ENCODE measurements at regions not wholly inside any gene's neighbourhood (a gene's known extent, or its start where the extent isn't known, plus 50 kb on each side); places are given as distances from the start of the nearest gene placed in this dataset.
"Not testable (repeated sequence)": the region's sequence is repeated elsewhere in the genome, so short reads cannot be mapped to it uniquely, and the experiment has no call there.

GRCh38 chr14:105883066-105884005, 357.0 kb downstream of the TMEM121 start:
- H3K4me1 ChIP-seq: no peaks in the 10 kb centered on the region
- no peak overlapping the region for H3K27ac ChIP-seq
- no peak for TF ChIP-seq CTCF (IDR thresholded peaks at IDR 0.05)
- TF ChIP-seq POLR2A (IDR thresholded peaks at IDR 0.05): no peak
- H3K36me3 ChIP-seq: no peaks in the 10 kb centered on the region
- intact Hi-C loops (cut with DNase I): no loop called here
- no peaks in the 10 kb centered on the region for H3K9me3 ChIP-seq
- H3K27me3 ChIP-seq: no peaks in the 10 kb centered on the region
- DNase-seq: no peak
- H3K4me3 ChIP-seq (replicated peaks in 1 of 3): no peak overlapping the region
- WGBS, 2 donors: 85 to 86% methylated on average over 8 to 14 of the region's 17 CpGs

- H3K27me3 ChIP-seq; intact Hi-C loops (cut with DNase I); H3K36me3 ChIP-seq; H3K4me1 ChIP-seq; H3K9me3 ChIP-seq; DNase-seq; H3K27ac ChIP-seq; H3K4me3 ChIP-seq (replicated peaks in 1 of 3): not testable (repeated sequence)
- WGBS, 2 donors: 49 to 81% methylated on average over 6 to 7 of the region's 17 CpGs
Observed at GRCh38 chr14:105884192-105884807, 357.9 kb downstream of the TMEM121 start.

DNA sequence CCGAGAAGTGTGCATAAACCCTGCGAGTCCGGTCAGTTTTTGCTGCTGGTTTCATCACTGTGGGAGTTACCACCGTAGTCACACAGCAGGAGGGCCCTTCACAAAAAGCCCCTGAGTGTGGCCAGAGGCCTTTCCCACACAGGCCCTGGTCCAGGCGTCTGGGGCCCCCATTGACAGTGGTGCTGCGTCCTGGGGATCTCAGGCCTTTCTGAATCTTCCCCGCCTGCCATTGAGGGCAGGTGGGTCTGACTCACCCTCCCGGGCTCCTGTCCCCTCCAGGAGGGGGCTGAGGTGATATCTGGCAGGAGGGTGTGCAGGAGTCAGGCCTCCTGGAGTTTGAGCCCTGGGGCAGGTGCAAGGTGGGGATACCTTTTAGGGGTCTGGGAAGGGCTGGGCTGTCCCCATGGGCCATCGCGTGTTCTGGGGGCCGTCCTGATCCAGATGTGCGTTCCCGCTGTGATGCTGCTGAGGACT, 358.5 kb downstream of the TMEM121 start:
- Histone ChIP-seq H3K27ac (no peak overlapping the region), H3K36me3 (no peaks in the 10 kb centered on the region), H3K27me3 (no peaks in the 10 kb centered on the region), H3K4me1 (no peaks in the 10 kb centered on the region), H3K9me3 (no peaks in the 10 kb centered on the region), H3K4me3 (replicated peaks in 1 of 3) (no peak overlapping the region)
- TF ChIP-seq CTCF (IDR thresholded peaks at IDR 0.05) (no peak), POLR2A (IDR thresholded peaks at IDR 0.05) (no peak)
- intact Hi-C loops (cut with DNase I): no loop called here
- 77 to 85% methylated on average over 10 to 12 of the region's 13 CpGs for WGBS, 2 donors
- DNase-seq: no peak

- Histone ChIP-seq H3K27ac (no peak overlapping the region), H3K27me3 (no peaks in the 10 kb centered on the region), H3K4me1 (no peaks in the 10 kb centered on the region), H3K36me3 (no peaks in the 10 kb centered on the region), H3K4me3 (replicated peaks in 1 of 3) (no peak overlapping the region), H3K9me3 (no peaks in the 10 kb centered on the region)
- WGBS, 2 donors: 87 to 89% methylated on average over 20 to 21 of the region's 23 CpGs
- intact Hi-C loops (cut with DNase I): no loop called here
- no peak for TF ChIP-seq POLR2A (IDR thresholded peaks at IDR 0.05)
- no peak for TF ChIP-seq CTCF (IDR thresholded peaks at IDR 0.05)
- DNase-seq: no peak
Observed at GRCh38 chr14:105885561-105886320, 359.4 kb downstream of the TMEM121 start.

- H3K27me3 ChIP-seq; H3K4me1 ChIP-seq; H3K4me3 ChIP-seq (replicated peaks in 1 of 3); intact Hi-C loops (cut with DNase I); H3K36me3 ChIP-seq; H3K9me3 ChIP-seq; H3K27ac ChIP-seq; DNase-seq: not testable (repeated sequence)
- WGBS, 2 donors: 43 to 71% methylated on average over 1 of the region's 4 CpGs
Observed at GRCh38 chr14:105886791-105887191, 360.4 kb downstream of the TMEM121 start.
